ENCODE measurements at regions not wholly inside any gene's neighbourhood (a gene's known extent, or its start where the extent isn't known, plus 50 kb on each side); places are given as distances from the start of the nearest gene placed in this dataset.

- no peak for DNase-seq (ENCODE audit: low spot score)
Observed at GRCh38 chr10:130869179-130869841, 442.2 kb downstream of the TCERG1L start.

GRCh38 chr10:130871406-130871805 lies 440.1 kb downstream of the TCERG1L start:
- no peak for DNase-seq (ENCODE audit: low spot score)

- DNase-seq (ENCODE audit: low spot score): no peak
Observed at GRCh38 chr10:130873636-130874035, 437.9 kb downstream of the TCERG1L start.

- DNase-seq (ENCODE audit: low spot score): no peak
Observed at GRCh38 chr10:130875116-130875515, 436.4 kb downstream of the TCERG1L start.

- no peak for DNase-seq (ENCODE audit: low spot score)
Observed at GRCh38 chr10:130875897-130876472, 435.5 kb downstream of the TCERG1L start.

DNA sequence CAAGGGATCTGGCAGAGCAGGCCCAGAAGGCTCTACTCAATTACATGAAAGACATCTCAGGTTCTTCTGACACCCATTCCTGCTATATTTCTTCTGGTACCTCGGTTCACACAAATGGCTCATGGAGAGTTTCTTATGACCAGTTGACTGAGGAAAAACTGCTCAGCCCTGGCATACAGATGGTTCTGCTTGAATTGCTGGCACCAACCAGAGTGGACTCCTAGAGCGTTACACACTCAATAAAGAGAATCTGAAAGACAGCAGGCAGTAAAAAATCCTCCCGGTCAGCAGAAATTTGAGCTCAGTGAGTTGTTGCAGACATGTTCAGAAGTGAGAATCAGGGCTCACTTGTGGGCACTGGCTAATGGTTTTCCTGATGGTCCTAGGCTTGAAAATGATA lies 434.4 kb downstream of the TCERG1L start:
- no peak for DNase-seq (ENCODE audit: low spot score)

GRCh38 chr10:130878131-130878530 lies 433.4 kb downstream of the TCERG1L start:
- no peak for DNase-seq (ENCODE audit: low spot score)

- no peak for DNase-seq (ENCODE audit: low spot score)
Observed at GRCh38 chr10:130882906-130883305, 428.6 kb downstream of the TCERG1L start.

DNA sequence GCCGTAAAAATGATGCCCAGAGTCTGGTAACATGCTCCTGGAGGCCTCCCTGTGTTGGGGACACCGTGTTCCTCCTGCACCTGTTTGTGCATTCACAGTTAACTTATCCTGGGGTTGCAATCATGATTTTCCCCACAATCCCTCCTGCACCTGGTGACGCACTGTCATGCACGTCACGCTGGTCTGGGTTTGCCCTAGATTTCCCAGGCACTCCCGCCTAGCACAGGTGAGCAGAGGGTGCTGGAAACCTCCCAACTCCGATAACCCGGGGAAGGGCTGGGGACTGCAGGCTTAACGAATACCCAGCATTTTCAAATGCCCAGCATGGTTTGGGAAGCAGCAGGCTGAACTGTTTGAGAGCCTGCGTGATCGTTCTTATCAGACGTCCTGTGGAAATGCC lies 427.1 kb downstream of the TCERG1L start:
- DNase-seq (ENCODE audit: low spot score): no peak

DNA sequence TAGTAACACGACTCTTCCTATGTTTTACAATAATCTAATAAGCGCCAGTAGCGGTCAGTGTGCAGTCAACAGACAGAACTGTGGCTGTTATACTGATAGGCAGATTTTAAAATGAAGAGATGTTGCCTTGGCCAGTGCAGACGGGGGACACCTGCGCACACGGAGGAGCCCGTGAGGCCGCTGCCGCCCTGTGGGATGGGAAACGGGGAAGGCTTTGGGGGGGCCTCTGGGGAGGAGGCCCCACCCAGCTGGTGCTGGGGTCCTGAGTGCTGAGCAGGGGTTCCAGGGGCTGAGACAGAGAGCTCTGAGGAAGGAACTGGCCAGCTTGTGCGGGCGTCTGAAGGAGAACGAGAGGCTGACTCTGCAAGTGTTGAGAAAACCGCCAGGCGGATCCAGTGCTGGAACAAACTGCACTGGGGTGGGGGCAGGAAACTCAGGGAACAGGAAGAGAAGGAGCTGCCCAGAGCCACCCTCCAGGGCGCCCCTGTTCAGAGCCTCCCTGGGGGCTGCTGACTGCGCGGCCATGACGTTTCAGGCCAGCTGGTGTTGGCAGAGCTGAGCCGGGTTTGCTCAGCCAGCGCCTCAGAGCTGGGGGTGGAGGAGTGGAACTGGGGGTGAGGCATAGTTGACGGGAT lies 426.4 kb downstream of the TCERG1L start:
- DNase-seq (ENCODE audit: low spot score): no peak

DNA sequence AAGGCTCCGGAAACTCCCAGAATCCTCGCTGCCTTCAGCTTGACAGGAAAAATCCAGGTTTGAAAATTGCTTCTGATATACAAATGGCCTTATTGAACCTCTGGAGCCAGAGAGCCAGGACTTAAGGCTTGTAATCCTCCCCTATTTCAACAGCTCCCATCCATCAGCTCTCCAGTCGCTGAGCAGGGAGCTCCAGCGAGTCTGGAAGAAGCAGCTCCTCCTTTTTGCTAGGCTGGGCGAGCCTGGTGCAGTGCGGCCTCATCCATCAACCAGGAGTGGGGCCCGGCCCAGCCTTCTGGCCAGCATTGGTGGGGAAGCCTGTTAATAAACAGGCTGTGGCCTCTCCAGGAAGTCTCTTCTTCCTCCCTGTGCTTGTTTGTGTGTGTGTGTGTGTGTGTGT lies 424.4 kb downstream of the TCERG1L start:
- no peak for DNase-seq (ENCODE audit: low spot score)

GRCh38 chr10:130888493-130888892 lies 423.0 kb downstream of the TCERG1L start:
- no peak for DNase-seq (ENCODE audit: low spot score)

DNA sequence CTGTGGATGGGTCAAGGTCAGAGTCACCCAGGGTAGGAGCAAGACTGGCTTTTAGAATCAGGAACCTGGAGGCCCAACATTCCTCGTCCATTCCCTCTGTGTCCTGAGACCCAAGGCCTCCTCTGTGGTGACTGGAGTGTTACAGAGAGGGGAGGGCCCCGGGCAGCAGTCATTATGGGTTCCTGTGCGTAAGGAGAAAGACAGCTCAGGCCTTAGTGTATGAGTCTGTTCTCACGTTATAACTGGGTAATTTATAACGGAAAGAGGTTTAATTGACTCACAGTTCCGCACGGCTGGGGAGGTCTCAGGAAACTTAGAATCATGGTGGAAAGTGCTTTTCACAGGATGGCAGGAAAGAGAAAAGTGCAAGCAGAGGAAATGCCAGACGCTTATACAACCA lies 422.3 kb downstream of the TCERG1L start:
- peak; percentile 33 for DNase-seq (ENCODE audit: low spot score)

DNA sequence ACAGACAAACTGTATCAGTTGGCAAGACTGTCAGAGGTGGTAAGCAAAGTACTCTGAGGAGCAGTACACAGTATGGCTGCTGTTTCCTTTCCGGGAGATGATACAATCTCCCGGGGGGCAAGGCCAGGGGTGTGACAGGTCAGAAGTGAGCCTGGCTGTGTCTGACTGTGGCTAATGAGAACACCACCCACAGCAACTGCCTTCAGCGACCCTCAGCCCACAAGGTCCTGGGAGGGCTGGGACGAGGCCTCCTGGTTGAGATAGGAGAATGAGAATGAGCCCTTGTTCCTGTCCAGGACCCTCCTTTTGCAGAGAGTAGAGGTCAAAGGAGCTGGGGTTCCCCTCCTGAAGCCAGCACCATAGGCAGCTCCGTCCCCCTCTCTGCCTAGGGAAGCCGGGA lies 421.7 kb downstream of the TCERG1L start:
- DNase-seq (ENCODE audit: low spot score): no peak

DNA sequence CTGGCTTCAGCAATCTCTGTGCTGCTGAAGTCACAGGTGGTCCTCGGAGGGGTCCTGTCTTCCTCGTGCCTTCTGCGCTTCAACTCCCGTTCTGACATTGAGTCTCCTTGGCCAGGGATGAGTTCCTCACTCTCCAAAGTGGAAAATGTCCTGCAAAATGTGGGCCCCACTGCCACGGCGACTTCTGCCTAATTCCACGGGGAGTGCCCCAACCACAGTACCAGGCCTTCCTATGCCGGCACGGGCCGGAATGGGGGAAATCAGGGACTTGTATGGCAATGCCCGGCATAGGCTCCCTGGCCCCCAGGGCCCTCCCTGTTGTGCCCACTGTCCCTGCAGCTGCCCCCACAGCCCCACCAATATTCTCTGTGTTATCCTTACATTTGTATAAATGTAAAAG lies 420.5 kb downstream of the TCERG1L start:
- DNase-seq (ENCODE audit: low spot score): no peak

- no peak for DNase-seq (ENCODE audit: low spot score)
Observed at GRCh38 chr10:130894471-130894870, 417.1 kb downstream of the TCERG1L start.

GRCh38 chr10:130895161-130895560 lies 416.4 kb downstream of the TCERG1L start:
- no peak for DNase-seq (ENCODE audit: low spot score)

GRCh38 chr10:130897815-130898214 lies 413.7 kb downstream of the TCERG1L start:
- no peak for DNase-seq (ENCODE audit: low spot score)

DNA sequence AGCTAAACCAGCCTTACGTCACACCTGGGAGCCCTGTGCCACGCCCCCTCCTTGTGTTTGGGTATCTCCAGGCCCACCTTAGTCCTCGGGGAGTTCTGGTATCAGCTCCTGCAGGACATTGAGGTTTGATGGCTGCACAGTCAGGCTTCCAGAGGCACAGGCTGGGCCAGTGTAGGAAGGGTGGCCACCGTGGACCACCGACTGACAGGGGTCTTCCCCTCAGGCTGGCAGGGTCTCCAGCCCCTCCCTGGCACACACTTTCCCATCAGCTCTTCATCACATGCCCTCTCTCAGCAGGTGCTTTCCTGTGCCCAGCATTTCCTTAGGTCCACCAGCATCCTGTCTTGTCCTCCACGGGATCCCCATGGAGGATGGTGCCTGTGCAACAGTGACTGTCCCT lies 413.1 kb downstream of the TCERG1L start:
- no peak for DNase-seq (ENCODE audit: low spot score)

DNA sequence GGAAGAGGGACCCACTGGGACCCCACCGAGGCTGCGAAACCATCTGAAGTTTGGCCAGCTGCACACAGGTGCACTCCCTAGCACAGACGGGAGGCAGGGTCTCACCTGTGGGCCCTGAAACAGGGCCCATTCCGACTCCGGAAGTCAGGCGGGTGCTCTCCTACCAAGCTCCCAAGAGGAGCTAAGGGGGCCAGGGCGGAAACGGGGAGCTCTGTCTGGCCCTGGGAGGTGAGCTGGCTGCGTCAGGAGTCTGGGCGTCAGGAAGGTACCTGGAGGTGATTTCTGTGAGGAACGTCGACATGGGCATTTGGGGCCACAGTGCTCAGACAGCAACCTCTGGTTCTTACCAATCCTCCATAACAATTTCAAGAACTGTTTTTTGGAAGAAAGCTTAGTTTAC lies 411.7 kb downstream of the TCERG1L start:
- DNase-seq (ENCODE audit: low spot score): no peak

DNA sequence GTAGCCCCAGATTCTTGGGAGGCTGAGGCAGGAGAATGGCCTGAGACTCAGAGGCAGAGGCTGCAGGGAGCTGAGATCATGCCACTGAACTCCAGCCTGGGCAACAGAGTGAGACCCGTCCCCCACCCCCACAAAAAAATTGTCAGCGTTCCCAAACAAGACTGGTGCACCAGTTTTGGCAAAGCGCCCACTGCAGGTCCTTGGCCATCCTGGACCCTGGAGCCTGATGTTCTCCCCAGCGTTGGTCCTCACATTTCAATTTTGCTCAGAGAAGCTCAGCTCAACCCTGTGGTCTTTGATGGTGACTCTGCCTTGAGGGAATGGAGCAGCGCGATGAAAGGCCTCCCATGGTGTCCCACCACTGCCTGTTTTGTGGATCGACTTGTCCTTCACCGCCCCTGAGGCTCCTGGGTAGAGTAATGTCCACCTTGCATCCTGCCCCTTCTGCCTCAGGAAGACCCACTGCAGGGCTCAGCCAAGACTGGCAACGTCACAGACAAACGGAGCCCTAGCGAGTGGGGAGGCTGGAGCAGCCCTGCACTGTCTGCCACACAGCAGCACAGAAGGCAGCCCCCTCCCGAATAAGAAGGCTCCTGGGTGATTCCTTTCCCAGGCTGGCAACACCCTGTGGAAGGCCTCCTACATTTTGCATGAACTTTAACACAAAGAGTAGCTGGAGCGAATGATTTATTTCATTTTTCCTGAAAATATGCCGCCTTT lies 410.9 kb downstream of the TCERG1L start:
- DNase-seq (ENCODE audit: low spot score): no peak

DNA sequence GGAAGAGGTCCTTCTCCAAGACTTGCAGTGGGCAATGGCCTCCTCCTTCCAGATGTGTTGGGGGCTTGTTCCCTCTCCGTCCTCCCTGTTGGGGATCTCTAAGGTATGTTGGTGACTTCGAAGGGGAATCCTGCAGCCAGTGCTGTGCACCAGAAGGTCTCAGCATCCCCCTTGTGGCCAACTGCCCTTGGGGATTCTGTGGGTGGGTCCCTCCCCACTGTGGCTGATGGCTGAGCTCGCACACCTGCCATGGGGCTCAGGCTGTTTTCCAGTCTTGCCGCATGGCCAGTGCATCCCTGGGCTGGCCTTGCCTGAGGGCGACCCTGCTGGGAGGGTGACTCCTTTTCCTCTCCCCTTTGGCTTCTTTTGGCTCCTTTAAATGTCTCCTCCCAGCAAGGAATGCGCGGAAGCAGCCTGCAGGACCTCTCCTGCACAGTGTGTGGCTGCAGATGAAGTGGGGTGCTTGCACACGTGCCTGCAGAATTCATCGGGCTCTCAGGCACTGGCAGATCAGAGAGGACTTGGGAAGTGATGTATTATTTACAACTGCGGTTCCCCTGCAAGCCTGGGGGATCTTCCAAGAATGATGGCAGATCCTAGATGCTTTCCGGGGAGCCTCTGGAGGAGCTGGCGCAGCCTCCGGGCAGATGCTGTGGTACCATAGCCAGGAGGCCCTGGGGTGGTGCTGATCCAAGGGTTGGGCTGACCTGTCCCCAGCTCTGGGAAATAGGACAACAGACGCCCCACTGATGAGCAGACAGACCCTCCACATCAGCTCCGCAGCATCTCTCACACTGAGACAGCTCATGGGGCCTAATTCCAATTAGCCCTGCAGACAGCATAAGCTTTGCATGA lies 410.0 kb downstream of the TCERG1L start:
- no peak for DNase-seq (ENCODE audit: low spot score)
